ENCODE measurements at regions not wholly inside any gene's neighbourhood (a gene's known extent, or its start where the extent isn't known, plus 50 kb on each side); places are given as distances from the start of the nearest gene placed in this dataset.

DNA sequence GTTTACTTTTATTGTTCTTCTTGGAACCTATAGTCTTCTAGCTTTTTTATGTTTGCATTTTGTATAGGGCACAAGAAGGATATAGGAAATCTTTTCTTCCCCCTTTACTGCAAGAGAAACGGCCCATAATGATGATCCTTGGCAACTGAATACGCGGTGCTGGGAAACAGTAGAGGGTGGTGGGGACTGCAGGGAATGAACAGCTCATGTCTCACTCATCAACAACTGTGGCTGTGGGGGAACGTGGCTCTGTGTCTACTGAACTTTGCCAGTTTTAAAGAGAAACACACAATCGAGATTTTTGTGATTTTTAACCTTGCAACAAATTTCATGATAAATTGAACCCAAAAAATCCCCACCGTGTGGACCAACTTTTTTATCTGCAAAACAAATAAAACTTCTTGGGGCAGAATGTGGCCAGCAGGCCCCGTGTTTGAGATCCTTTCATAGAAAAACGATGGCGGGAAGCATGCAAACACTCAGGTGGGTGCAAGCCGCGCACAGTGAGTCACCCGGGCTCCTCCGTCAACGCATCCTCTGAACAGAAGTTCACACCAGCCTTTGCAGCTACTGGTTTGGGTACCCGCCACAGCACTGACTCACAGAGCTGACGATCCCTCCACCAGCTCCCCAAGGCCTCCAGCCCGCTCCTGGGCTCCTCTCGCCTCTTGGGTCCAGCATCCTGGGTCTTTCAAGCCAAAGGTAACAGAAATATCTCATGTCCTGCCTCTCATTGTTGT, 149.3 kb downstream of the COL6A3 start:
- DNase-seq (ENCODE audit: low read depth, low spot score): no peak
- no peaks in the 10 kb centered on the region for H3K36me3 Mint-ChIP-seq (ENCODE audit: low read depth)
- no peaks in the 10 kb centered on the region for H3K27me3 Mint-ChIP-seq (ENCODE audit: low read depth)
- H3K27ac Mint-ChIP-seq (ENCODE audit: unreplicated experiment): no peak overlapping the region
- H3K4me3 Mint-ChIP-seq: no peak overlapping the region
- TF ChIP-seq, protein P1, sequence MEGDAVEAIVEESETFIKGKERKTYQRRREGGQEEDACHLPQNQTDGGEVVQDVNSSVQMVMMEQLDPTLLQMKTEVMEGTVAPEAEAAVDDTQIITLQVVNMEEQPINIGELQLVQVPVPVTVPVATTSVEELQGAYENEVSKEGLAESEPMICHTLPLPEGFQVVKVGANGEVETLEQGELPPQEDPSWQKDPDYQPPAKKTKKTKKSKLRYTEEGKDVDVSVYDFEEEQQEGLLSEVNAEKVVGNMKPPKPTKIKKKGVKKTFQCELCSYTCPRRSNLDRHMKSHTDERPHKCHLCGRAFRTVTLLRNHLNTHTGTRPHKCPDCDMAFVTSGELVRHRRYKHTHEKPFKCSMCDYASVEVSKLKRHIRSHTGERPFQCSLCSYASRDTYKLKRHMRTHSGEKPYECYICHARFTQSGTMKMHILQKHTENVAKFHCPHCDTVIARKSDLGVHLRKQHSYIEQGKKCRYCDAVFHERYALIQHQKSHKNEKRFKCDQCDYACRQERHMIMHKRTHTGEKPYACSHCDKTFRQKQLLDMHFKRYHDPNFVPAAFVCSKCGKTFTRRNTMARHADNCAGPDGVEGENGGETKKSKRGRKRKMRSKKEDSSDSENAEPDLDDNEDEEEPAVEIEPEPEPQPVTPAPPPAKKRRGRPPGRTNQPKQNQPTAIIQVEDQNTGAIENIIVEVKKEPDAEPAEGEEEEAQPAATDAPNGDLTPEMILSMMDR (conservative IDR thresholded peaks at IDR 0.05): no peak
- H3K9me3 Mint-ChIP-seq: no peaks in the 10 kb centered on the region
- peaks cover 4% of the 10 kb centered on the region for H3K4me1 Mint-ChIP-seq

DNA sequence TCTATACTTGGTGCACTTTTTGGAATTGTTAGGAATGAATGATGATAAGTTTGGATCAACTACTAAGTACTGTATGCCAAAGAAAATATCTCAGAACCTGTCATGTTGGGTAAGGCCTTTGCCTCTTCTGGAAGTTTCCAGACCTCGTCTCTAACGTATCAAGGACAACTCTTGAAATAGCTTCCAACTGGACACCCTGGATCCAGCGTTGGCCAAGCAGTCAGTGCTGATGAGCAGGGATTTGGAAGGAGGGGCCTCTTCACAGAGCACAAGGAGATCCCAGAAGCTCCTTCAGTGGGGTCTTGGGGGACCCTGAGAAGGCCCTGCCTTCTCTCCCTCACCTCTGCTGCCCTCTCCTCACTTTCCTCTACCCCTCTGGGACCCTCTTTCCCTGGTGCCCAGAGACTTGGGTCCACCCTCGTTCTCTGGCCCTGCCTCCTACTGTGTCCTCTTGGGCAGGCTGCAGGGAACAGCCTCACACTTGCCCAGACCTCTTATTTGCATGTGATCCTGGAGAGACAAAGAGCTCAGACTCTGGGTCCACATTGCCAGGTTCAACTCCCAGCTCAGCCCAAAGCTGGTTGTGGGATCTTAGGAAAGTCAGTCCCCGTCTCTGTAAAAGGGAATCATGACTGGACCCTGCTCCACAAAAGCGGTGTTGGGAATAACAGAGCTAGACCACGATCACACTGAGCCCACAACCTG, 145.8 kb downstream of the COL6A3 start:
- H3K36me3 Mint-ChIP-seq (ENCODE audit: low read depth): no peaks in the 10 kb centered on the region
- no peak overlapping the region for H3K4me3 Mint-ChIP-seq

DNA sequence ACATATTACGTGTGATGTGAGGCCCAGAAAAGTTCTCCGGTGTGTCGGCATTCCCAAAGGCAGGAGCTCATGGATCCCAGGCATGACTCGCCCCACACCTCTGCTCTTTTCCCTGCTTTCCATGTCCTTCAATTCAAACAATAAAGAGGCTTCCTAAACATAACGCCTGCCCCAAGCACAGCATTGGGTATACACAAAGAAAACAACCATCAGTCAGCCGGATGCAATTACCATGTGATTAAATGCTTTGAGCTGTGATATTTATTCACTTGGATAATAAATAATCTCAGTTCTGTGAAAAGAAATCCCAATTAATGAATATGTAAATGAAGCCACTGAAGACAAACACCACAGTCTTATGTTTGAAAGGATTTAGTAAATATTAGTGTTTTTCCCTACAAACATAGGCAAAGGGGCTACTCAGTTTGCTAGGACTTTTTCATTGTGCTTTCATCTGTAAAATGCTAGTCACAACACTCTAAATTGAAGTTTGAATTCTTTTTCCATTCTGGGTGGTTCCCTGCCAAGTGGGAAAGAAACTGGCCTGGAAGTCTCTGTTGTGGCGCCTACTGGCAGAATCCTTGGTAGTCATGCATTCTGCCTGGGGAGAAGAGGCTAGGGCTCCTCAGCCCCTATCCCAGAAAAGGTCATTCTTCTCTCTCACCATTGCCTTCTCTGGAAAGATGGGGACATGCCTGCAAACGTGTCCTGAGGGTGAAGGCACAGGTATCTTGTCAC, 144.7 kb downstream of the COL6A3 start:
- H3K36me3 Mint-ChIP-seq (ENCODE audit: low read depth): no peaks in the 10 kb centered on the region
- no peak overlapping the region for H3K4me3 Mint-ChIP-seq
- no peaks in the 10 kb centered on the region for H3K9me3 Mint-ChIP-seq
- peaks cover 4% of the 10 kb centered on the region for H3K4me1 Mint-ChIP-seq
- TF ChIP-seq, protein P1 (conservative IDR thresholded peaks at IDR 0.05): no peak
- H3K27ac Mint-ChIP-seq (ENCODE audit: unreplicated experiment): no peak overlapping the region
- no peak for DNase-seq (ENCODE audit: low read depth, low spot score)
- H3K27me3 Mint-ChIP-seq (ENCODE audit: low read depth): no peaks in the 10 kb centered on the region

More for the DNA sequence above, 145.8 kb downstream of the COL6A3 start:
- peaks cover 4% of the 10 kb centered on the region for H3K4me1 Mint-ChIP-seq
- no peaks in the 10 kb centered on the region for H3K9me3 Mint-ChIP-seq
- no peak for DNase-seq (ENCODE audit: low read depth, low spot score)
- H3K27ac Mint-ChIP-seq (ENCODE audit: unreplicated experiment): no peak overlapping the region
- no peaks in the 10 kb centered on the region for H3K27me3 Mint-ChIP-seq (ENCODE audit: low read depth)
- TF ChIP-seq, protein P1 (conservative IDR thresholded peaks at IDR 0.05): no peak

DNA sequence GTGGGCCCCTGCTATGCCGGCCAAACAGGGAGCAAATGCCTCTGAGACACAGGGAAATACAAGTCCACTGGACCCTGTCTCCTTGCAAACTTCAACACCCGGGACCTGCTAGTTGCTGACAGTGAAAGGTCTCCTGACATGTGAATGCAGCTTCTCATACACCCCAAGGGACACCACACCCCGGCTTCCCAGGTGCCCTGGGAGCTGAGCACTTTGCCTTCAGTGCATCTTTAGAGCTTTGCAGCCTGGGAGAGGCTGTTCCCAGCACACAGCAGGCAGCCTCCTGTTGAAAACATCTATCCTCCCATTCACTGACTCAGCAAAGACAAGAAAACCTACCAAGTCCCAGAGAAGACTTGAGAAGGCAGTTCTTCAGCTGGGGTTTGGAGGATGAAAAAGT, 143.4 kb downstream of the COL6A3 start:
- no peaks in the 10 kb centered on the region for H3K36me3 Mint-ChIP-seq (ENCODE audit: low read depth)
- TF ChIP-seq, protein P1 (conservative IDR thresholded peaks at IDR 0.05): no peak
- no peak for DNase-seq (ENCODE audit: low read depth, low spot score)
- H3K27me3 Mint-ChIP-seq (ENCODE audit: low read depth): no peaks in the 10 kb centered on the region
- H3K9me3 Mint-ChIP-seq: no peaks in the 10 kb centered on the region
- H3K4me3 Mint-ChIP-seq: no peak overlapping the region
- H3K4me1 Mint-ChIP-seq: peaks cover 4% of the 10 kb centered on the region
- H3K27ac Mint-ChIP-seq (ENCODE audit: unreplicated experiment): no peak overlapping the region

DNA sequence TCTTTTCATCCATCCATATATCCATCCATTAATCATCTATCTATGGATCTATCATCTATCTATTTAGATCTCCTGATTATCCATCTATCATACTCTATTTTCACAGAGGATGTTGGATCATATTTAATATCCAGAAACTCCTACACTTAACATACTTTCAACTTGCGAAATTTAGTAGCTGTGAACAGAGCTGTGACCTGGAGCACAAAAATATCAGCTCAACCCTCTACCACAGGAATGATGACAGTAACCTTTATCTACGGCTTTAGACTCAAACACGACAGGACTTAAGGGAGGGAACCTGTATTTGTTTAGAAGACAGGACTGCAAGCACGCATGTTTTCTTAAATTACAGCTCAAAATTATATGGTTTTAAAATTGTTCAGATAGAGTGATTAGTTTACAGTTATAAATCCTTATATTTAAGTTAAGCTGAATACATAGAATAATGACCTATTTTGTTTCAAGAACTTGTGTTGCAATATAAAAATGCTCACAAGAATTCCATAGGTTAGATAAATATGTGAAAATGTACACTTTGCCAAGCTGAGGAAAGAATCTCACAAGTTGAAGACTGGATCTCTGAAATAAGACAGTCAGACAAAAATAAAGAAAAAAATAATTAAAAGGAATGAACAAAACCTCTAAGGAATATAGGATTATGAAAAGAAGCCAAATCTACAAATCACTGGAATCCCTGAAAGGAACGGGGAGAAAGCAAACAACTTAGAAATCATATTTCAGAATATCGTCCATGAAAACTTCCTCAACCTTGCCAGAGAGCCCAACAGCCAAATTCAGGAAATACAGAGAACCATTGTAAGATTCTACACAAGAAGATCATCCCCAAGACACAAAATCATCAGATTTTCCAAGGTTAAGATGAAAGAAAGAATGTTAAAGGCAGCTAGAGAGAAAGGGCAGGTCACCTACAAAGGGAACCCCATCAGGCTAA, 142.0 kb downstream of the COL6A3 start:
- Mint-ChIP-seq H3K36me3 (ENCODE audit: low read depth) (no peaks in the 10 kb centered on the region), H3K4me3 (no peak overlapping the region), H3K27ac (ENCODE audit: unreplicated experiment) (no peak overlapping the region), H3K4me1 (peaks cover 4% of the 10 kb centered on the region), H3K9me3 (no peaks in the 10 kb centered on the region), H3K27me3 (ENCODE audit: low read depth) (no peaks in the 10 kb centered on the region)
- TF ChIP-seq, protein P1 (conservative IDR thresholded peaks at IDR 0.05): no peak
- no peak for DNase-seq (ENCODE audit: low read depth, low spot score)

Data from neural crest cell (in vitro differentiated cells).